IMR-90 (cell line): ENCODE measurements at regions not wholly inside any gene's neighbourhood (a gene's known extent, or its start where the extent isn't known, plus 50 kb on each side); places are given as distances from the start of the nearest gene placed in this dataset.

Source experiments
- RFX5 ChIP-seq: IDR thresholded peaks from 2 replicates; pipeline ENCODE4 v1.8.0; 2012; ENCODE audit warnings: low read depth, mild to moderate bottlenecking, low read length, moderate library complexity
- TF ChIP-seq, protein P1 (sequence below): conservative IDR thresholded peaks from 2 replicates; pipeline ENCODE4 v1.5.1; 2012; ENCODE audit warnings: mild to moderate bottlenecking, low read depth, low read length, improper control_type of control experiment
- TF ChIP-seq, protein P2 (sequence below): fragments of 150-350 bp; IDR thresholded peaks from 2 replicates; pipeline ENCODE4 v1.6.1; 2017; ENCODE audit warnings: mild to moderate bottlenecking, antibody characterized with exemption, low read length, low read depth

DNA sequence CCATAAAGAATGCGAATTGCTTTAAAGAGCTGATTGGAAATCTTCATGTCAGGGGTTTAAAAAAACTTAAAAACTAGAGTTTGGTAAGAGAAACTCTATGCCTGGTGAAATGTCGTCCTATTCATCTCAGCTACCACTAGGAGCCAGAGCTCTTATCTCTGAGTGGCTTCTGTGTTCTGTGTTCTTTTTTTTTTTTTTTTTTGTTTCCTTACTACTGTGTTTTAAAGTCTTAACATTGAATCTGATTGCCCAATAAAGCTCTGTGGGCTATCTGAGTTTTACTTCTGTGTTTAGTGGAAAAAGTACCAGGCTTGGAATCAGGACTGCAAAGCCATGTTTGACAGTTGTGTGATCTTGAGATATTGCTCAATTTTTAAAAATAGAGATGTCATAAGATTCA lies 494.8 kb downstream of the RIT2 start:
- TF ChIP-seq, protein P1, sequence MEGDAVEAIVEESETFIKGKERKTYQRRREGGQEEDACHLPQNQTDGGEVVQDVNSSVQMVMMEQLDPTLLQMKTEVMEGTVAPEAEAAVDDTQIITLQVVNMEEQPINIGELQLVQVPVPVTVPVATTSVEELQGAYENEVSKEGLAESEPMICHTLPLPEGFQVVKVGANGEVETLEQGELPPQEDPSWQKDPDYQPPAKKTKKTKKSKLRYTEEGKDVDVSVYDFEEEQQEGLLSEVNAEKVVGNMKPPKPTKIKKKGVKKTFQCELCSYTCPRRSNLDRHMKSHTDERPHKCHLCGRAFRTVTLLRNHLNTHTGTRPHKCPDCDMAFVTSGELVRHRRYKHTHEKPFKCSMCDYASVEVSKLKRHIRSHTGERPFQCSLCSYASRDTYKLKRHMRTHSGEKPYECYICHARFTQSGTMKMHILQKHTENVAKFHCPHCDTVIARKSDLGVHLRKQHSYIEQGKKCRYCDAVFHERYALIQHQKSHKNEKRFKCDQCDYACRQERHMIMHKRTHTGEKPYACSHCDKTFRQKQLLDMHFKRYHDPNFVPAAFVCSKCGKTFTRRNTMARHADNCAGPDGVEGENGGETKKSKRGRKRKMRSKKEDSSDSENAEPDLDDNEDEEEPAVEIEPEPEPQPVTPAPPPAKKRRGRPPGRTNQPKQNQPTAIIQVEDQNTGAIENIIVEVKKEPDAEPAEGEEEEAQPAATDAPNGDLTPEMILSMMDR, result no peak
- TF ChIP-seq RFX5, result no peak
- TF ChIP-seq, protein P2, sequence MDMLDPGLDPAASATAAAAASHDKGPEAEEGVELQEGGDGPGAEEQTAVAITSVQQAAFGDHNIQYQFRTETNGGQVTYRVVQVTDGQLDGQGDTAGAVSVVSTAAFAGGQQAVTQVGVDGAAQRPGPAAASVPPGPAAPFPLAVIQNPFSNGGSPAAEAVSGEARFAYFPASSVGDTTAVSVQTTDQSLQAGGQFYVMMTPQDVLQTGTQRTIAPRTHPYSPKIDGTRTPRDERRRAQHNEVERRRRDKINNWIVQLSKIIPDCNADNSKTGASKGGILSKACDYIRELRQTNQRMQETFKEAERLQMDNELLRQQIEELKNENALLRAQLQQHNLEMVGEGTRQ, result no peak
